ENCODE measurements at regions not wholly inside any gene's neighbourhood (a gene's known extent, or its start where the extent isn't known, plus 50 kb on each side); places are given as distances from the start of the nearest gene placed in this dataset.

DNA sequence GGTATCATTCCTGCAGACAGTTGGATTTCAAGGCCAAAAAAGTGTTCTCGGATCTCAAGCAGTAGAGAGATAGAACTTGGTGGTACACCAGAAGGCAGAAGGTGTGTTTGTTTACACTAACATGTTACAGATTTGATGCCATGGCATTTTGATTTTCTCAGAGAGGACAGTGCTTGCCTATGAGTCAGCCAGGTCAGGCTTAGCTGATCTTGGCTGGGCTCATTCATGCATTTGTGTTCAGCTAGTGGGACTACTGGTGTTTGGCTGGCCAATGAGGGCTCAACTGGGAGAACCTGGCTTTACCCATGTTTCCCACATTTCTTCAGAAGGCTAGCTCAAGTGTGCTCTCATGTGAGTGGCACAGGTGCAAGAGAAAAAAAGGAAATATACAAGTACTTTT is 162.0 kb downstream of the C1D start:
- no peak for TF ChIP-seq PHF8 (IDR thresholded peaks at IDR 0.05; ENCODE audit: borderline replicate concordance, low read depth)
- TF ChIP-seq, protein P1, sequence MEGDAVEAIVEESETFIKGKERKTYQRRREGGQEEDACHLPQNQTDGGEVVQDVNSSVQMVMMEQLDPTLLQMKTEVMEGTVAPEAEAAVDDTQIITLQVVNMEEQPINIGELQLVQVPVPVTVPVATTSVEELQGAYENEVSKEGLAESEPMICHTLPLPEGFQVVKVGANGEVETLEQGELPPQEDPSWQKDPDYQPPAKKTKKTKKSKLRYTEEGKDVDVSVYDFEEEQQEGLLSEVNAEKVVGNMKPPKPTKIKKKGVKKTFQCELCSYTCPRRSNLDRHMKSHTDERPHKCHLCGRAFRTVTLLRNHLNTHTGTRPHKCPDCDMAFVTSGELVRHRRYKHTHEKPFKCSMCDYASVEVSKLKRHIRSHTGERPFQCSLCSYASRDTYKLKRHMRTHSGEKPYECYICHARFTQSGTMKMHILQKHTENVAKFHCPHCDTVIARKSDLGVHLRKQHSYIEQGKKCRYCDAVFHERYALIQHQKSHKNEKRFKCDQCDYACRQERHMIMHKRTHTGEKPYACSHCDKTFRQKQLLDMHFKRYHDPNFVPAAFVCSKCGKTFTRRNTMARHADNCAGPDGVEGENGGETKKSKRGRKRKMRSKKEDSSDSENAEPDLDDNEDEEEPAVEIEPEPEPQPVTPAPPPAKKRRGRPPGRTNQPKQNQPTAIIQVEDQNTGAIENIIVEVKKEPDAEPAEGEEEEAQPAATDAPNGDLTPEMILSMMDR (IDR thresholded peaks at IDR 0.05), result no peak
